ENCODE measurements at regions not wholly inside any gene's neighbourhood (a gene's known extent, or its start where the extent isn't known, plus 50 kb on each side); places are given as distances from the start of the nearest gene placed in this dataset.

- peaks cover 0 to 18% of the 10 kb centered on the region in 2 donors for H3K27me3 Mint-ChIP-seq
- no peaks in the 10 kb centered on the region for H3K9me3 ChIP-seq (ENCODE audit: low read length)
- H3K27ac ChIP-seq (ENCODE audit: low read depth, low read length): no peak overlapping the region
- H3K9me3 Mint-ChIP-seq: peaks cover 7 to 12% (median 8%) of the 10 kb centered on the region in 5 donors
- H3K27me3 ChIP-seq (ENCODE audit: insufficient read depth, low read length, poor library complexity, severe bottlenecking): peaks cover 3% of the 10 kb centered on the region
- POLR2A ChIA-PET: no interaction called here
- CTCF ChIA-PET: no interaction called here
- H3K4me1 ChIP-seq (ENCODE audit: insufficient read depth, low read length): no peaks in the 10 kb centered on the region
- no peaks in the 10 kb centered on the region for H3K4me1 Mint-ChIP-seq
- no peak for DNase-seq
- no peak overlapping the region for H3K4me3 Mint-ChIP-seq
- no peak overlapping the region for H3K4me3 ChIP-seq (ENCODE audit: low read length)
- H3K36me3 Mint-ChIP-seq: no peaks in the 10 kb centered on the region
- H3K27ac Mint-ChIP-seq: no peak overlapping the region
- no peaks in the 10 kb centered on the region for H3K36me3 ChIP-seq (ENCODE audit: insufficient read depth, low read length)
These were observed 573.8 kb downstream of the EPM2A start for GRCh38 chr6:145161501-145161900.

DNA sequence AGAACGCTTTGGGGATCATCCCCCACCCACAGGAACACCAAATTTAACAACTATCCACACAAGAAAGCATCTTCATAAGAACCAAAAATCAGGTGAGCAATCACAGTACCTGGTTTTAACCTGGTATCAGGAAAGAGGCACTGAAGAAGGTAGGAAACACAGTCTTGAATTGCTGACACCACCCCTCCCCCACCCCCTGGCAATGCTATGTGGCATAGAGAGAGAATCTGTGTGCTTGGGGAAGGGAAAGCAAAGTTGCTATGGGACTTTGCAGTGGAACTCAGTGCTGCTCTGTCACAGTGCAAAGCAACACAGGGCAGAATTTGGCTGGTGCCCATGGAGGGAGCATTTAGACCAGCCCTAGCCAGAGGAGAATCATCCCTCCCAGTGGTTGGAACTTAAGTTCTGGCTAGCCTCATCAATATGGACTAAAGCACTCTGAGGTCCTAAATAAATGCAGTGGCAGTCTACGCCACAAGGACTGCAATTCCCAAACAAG lies 565.5 kb downstream of the EPM2A start:
- no peak for DNase-seq
- ChIA-PET POLR2A (no interaction called here), CTCF (no interaction called here)
- H3K4me3 ChIP-seq (ENCODE audit: low read length): no peak overlapping the region
- H3K4me1 ChIP-seq (ENCODE audit: insufficient read depth, low read length): no peaks in the 10 kb centered on the region
- Mint-ChIP-seq H3K27ac (no peak overlapping the region), H3K36me3 (no peaks in the 10 kb centered on the region), H3K27me3 (peaks cover 9 to 60% of the 10 kb centered on the region in 2 donors), H3K9me3 (peaks cover 0 to 2% (median 0%) of the 10 kb centered on the region in 5 donors), H3K4me3 (no peak overlapping the region), H3K4me1 (no peaks in the 10 kb centered on the region)
- no peaks in the 10 kb centered on the region for H3K36me3 ChIP-seq (ENCODE audit: insufficient read depth, low read length)
- no peaks in the 10 kb centered on the region for H3K9me3 ChIP-seq (ENCODE audit: low read length)
- peaks cover 3% of the 10 kb centered on the region for H3K27me3 ChIP-seq (ENCODE audit: insufficient read depth, low read length, poor library complexity, severe bottlenecking)
- H3K27ac ChIP-seq (ENCODE audit: low read depth, low read length): no peak overlapping the region

GRCh38 chr6:145175470-145175869 lies 559.9 kb downstream of the EPM2A start:
- Mint-ChIP-seq H3K9me3 (peaks cover 10 to 20% (median 12%) of the 10 kb centered on the region in 5 donors), H3K27me3 (peaks cover 3 to 22% of the 10 kb centered on the region in 2 donors), H3K4me1 (no peaks in the 10 kb centered on the region), H3K4me3 (no peak overlapping the region), H3K36me3 (peaks cover 0 to 2% (median 0%) of the 10 kb centered on the region in 3 donors), H3K27ac (no peak overlapping the region)
- Histone ChIP-seq H3K27ac (ENCODE audit: low read depth, low read length) (no peak overlapping the region), H3K36me3 (ENCODE audit: insufficient read depth, low read length) (no peaks in the 10 kb centered on the region), H3K27me3 (ENCODE audit: insufficient read depth, low read length, poor library complexity, severe bottlenecking) (no peaks in the 10 kb centered on the region), H3K9me3 (ENCODE audit: low read length) (no peaks in the 10 kb centered on the region), H3K4me1 (ENCODE audit: insufficient read depth, low read length) (no peaks in the 10 kb centered on the region), H3K4me3 (ENCODE audit: low read length) (no peak overlapping the region)
- CTCF ChIA-PET: no interaction called here
- DNase-seq: no peak
- POLR2A ChIA-PET: no interaction called here

GRCh38 chr6:145178391-145178790 lies 556.9 kb downstream of the EPM2A start:
- CTCF ChIA-PET: no interaction called here
- peaks cover 10 to 20% (median 12%) of the 10 kb centered on the region in 5 donors for H3K9me3 Mint-ChIP-seq
- H3K4me1 Mint-ChIP-seq: no peaks in the 10 kb centered on the region

GRCh38 chr6:145187491-145188206 lies 547.7 kb downstream of the EPM2A start:
- Mint-ChIP-seq H3K4me3 (no peak overlapping the region), H3K9me3 (peaks cover 0 to 3% (median 0%) of the 10 kb centered on the region in 5 donors), H3K27me3 (peaks cover 0 to 2% of the 10 kb centered on the region in 2 donors), H3K27ac (no peak overlapping the region), H3K4me1 (no peaks in the 10 kb centered on the region), H3K36me3 (no peaks in the 10 kb centered on the region)
- no peak overlapping the region for H3K4me3 ChIP-seq (ENCODE audit: low read length)
- H3K9me3 ChIP-seq (ENCODE audit: low read length): no peaks in the 10 kb centered on the region
- H3K27me3 ChIP-seq (ENCODE audit: insufficient read depth, low read length, poor library complexity, severe bottlenecking): no peaks in the 10 kb centered on the region
- no peak overlapping the region for H3K27ac ChIP-seq (ENCODE audit: low read depth, low read length)
- no peak for DNase-seq
- CTCF ChIA-PET: interaction anchor here (1.1 kb wide), 1 partner anchor 11 kb away, joined by 3 read pairs; no protein-coding TSS in a partner anchor
- H3K4me1 ChIP-seq (ENCODE audit: insufficient read depth, low read length): no peaks in the 10 kb centered on the region
- POLR2A ChIA-PET: no interaction called here
- H3K36me3 ChIP-seq (ENCODE audit: insufficient read depth, low read length): no peaks in the 10 kb centered on the region

More at GRCh38 chr6:145178391-145178790, 556.9 kb downstream of the EPM2A start:
- DNase-seq: no peak
- Histone ChIP-seq H3K36me3 (ENCODE audit: insufficient read depth, low read length) (no peaks in the 10 kb centered on the region), H3K4me3 (ENCODE audit: low read length) (no peak overlapping the region), H3K4me1 (ENCODE audit: insufficient read depth, low read length) (no peaks in the 10 kb centered on the region), H3K9me3 (ENCODE audit: low read length) (no peaks in the 10 kb centered on the region), H3K27ac (ENCODE audit: low read depth, low read length) (no peak overlapping the region), H3K27me3 (ENCODE audit: insufficient read depth, low read length, poor library complexity, severe bottlenecking) (no peaks in the 10 kb centered on the region)
- peaks cover 0 to 2% (median 0%) of the 10 kb centered on the region in 3 donors for H3K36me3 Mint-ChIP-seq
- POLR2A ChIA-PET: no interaction called here
- no peak overlapping the region for H3K27ac Mint-ChIP-seq
- H3K4me3 Mint-ChIP-seq: no peak overlapping the region
- H3K27me3 Mint-ChIP-seq: peaks cover 2 to 8% of the 10 kb centered on the region in 2 donors

- Mint-ChIP-seq H3K4me1 (no peaks in the 10 kb centered on the region), H3K27ac (no peak overlapping the region), H3K36me3 (no peaks in the 10 kb centered on the region), H3K4me3 (no peak overlapping the region), H3K9me3 (no peaks in the 10 kb centered on the region), H3K27me3 (peaks cover 0 to 2% of the 10 kb centered on the region in 2 donors)
- CTCF ChIA-PET: no interaction called here
- no peak overlapping the region for H3K27ac ChIP-seq (ENCODE audit: low read depth, low read length)
- no peak for DNase-seq
- no peaks in the 10 kb centered on the region for H3K4me1 ChIP-seq (ENCODE audit: insufficient read depth, low read length)
- H3K27me3 ChIP-seq (ENCODE audit: insufficient read depth, low read length, poor library complexity, severe bottlenecking): no peaks in the 10 kb centered on the region
- H3K4me3 ChIP-seq (ENCODE audit: low read length): no peak overlapping the region
- H3K9me3 ChIP-seq (ENCODE audit: low read length): no peaks in the 10 kb centered on the region
- no peaks in the 10 kb centered on the region for H3K36me3 ChIP-seq (ENCODE audit: insufficient read depth, low read length)
- POLR2A ChIA-PET: no interaction called here
These were observed 545.5 kb downstream of the EPM2A start for GRCh38 chr6:145189836-145190235.

DNA sequence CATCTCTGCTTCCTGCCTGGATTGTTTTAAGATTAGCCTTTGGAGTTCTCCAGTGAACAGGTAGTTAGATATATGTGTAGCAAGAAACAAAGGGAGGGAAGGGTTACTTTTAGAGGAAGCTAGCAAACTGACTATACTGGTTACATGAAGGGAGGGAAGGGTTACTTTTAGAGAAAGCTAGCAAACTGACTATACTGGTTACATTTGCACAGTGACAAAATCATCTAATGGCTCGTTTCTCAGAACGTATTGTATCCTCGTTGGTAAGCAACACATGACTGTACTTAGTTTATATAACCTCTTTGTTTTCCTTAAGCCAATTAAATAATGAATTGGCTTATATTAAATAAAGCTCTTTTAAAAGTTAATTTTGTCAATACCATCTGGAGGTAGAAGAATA lies 540.9 kb downstream of the EPM2A start:
- Histone ChIP-seq H3K36me3 (ENCODE audit: insufficient read depth, low read length) (no peaks in the 10 kb centered on the region), H3K27me3 (ENCODE audit: insufficient read depth, low read length, poor library complexity, severe bottlenecking) (no peaks in the 10 kb centered on the region), H3K27ac (ENCODE audit: low read depth, low read length) (no peak overlapping the region), H3K9me3 (ENCODE audit: low read length) (no peaks in the 10 kb centered on the region), H3K4me1 (ENCODE audit: insufficient read depth, low read length) (no peaks in the 10 kb centered on the region), H3K4me3 (ENCODE audit: low read length) (no peak overlapping the region)
- ChIA-PET POLR2A (no interaction called here), CTCF (no interaction called here)
- DNase-seq: no peak
- Mint-ChIP-seq H3K4me3 (no peak overlapping the region), H3K4me1 (no peaks in the 10 kb centered on the region), H3K27ac (no peak overlapping the region), H3K36me3 (no peaks in the 10 kb centered on the region), H3K27me3 (peaks cover 0 to 2% of the 10 kb centered on the region in 2 donors), H3K9me3 (no peaks in the 10 kb centered on the region)

DNA sequence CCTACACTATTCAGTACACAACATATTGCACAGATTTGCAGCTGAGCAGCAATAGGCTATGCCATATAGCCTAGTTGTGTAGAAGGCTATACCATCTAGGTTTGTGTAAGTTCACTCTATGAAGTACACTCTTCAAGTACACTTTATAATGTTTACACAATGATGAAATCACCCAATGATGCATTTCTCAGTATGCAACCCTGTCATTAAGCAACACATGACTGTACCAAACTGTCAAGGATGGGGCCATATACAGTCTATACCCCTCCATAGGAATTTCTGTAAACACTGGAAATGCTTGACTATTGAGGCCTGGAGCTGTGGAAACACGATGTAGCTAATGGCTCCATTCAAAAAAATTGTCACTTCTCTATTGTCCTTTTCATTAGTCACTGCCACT lies 535.4 kb downstream of the EPM2A start:
- Histone ChIP-seq H3K9me3 (ENCODE audit: low read length) (no peaks in the 10 kb centered on the region), H3K4me1 (ENCODE audit: insufficient read depth, low read length) (no peaks in the 10 kb centered on the region), H3K4me3 (ENCODE audit: low read length) (no peak overlapping the region), H3K27me3 (ENCODE audit: insufficient read depth, low read length, poor library complexity, severe bottlenecking) (peaks cover 5% of the 10 kb centered on the region), H3K27ac (ENCODE audit: low read depth, low read length) (no peak overlapping the region), H3K36me3 (ENCODE audit: insufficient read depth, low read length) (no peaks in the 10 kb centered on the region)
- no peak for DNase-seq
- CTCF ChIA-PET: no interaction called here
- H3K27ac Mint-ChIP-seq: no peak overlapping the region
- no peaks in the 10 kb centered on the region for H3K36me3 Mint-ChIP-seq
- H3K4me1 Mint-ChIP-seq: no peaks in the 10 kb centered on the region
- peaks cover 0 to 20% of the 10 kb centered on the region in 2 donors for H3K27me3 Mint-ChIP-seq
- no peaks in the 10 kb centered on the region for H3K9me3 Mint-ChIP-seq
- POLR2A ChIA-PET: no interaction called here
- no peak overlapping the region for H3K4me3 Mint-ChIP-seq

All from CD8-positive, alpha-beta memory T cell (primary cell).